ENCODE measurements at regions not wholly inside any gene's neighbourhood (a gene's known extent, or its start where the extent isn't known, plus 50 kb on each side); places are given as distances from the start of the nearest gene placed in this dataset.
"Not testable (repeated sequence)": the region's sequence is repeated elsewhere in the genome, so short reads cannot be mapped to it uniquely, and the experiment has no call there.

DNA sequence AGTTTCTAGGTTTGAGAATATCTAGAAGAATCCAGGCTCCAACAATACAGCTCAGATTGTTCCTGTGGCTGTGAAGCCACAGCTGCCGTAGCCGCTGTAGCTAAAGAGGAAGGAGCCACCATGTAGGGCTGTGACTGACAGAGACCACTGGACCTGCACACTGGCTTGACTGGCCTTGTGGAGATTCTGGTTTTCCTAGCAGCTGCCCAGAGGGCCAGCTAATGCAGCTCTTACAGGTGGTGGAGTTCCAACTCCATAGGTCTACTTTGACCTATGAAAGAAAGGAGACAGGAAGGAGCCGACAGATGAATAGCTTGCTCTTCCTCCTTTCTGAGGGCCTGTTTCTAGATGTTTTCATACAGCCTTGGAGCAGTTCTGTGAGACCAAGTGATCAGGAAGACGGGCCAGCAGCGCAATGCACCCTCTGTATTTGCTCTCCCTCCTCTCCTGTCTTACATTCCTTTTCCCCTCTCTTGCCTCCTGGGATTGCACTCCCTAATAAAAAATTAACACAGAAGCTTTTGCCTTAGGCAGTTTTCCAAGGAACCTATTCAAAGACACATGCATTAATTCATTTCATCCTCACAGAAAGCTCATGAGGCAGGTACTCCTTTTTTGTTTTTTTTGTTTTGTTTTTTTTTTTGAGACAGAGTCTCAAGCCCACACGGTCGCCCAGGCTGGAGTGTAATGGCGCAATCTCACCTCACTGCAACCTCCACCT, 51.8 kb upstream of the MYB start:
- no peak for DNase-seq (ENCODE audit: low read depth in 3 of 3, low spot score in 1 of 3)

DNA sequence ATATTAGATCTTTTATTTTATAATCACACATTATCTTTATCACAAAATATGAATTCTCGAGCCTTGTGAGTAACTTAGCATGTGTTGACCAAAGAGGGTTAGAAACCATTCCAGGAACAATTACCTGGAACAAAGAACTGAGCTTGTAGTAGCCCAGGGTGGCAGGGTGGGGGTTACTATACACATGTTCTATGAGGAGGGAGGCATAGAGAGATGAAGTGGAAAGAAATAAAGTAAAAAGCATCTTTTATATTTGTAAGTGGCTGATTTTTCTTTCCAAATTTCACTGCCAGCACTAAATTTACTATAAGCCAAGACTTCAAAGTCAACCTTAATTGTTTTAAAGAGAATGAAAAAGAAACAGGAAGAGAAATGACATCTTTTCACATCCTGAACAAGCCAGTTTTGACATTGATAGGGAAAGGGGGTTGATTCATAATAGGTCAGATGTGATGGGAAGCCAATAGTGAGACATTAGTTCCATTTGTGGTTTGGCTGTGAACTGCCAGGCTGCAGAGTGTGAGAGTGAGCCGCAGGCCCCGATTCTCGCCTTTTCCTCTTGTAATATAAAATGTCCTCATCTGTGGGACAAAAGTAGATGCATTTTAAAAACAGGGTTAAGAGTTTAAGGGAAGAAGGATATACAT, 52.7 kb upstream of the MYB start:
- DNase-seq (ENCODE audit: low read depth in 3 of 3, low spot score in 1 of 3): peak in 1 of 3 donors; percentile 21

GRCh38 chr6:135126729-135127128, 54.4 kb upstream of the MYB start:
- DNase-seq (ENCODE audit: low read depth in 3 of 3, low spot score in 1 of 3): no peak

GRCh38 chr6:135126034-135126433, 55.1 kb upstream of the MYB start:
- DNase-seq (ENCODE audit: low read depth in 3 of 3, low spot score in 1 of 3): no peak

DNA sequence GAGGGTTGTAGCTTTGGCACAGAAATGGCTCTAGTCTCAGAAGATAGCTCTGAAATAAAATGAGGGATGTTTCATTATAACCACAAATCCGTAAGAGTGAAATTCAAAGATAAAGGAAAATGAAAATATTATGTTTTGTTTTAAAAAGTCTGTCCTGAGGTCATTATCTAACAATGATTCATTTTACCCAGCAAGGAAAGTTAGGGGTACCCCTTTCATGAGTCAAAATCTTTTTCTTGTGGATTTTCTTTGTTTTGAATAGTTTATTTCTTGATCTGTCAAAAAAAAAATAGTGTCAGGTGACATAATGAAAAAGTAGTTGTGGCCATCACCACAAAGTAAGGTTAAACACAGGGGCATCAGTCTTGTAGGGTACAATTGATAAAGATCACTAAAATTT, 59.7 kb upstream of the MYB start:
- DNase-seq (ENCODE audit: low read depth in 3 of 3, low spot score in 1 of 3): no peak

DNA sequence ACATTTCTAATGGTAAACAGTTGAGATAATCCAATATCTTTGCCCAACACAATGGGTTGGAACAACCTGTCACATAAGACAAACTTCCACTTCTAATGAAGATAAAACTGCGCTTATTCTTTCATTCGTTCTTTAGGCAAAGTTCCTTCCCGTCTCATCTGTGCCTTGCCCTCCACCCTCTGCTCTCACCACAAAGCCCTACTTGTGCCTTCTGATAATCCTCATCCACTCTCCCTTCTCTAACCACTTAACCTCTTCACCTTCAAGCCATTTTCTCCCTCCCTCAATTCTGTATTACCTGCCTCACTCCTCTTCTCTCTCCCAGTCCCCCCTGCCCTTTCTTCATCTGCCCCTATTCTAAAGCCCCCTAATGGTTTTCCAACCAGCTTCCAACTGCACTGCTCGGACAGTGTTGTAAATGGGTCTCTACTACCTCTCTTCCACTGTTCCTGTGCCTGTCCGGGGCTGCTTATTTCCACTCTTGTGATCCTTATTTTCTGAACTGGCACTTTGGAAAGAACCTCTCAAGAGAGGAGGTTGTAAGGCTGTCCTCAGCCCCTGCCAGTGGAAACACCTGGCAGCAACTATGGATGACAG, 62.9 kb upstream of the MYB start:
- DNase-seq (ENCODE audit: low read depth in 3 of 3, low spot score in 1 of 3): no peak

GRCh38 chr6:135117413-135117968, 62.9 kb upstream of the HBS1L start:
- no peak for DNase-seq (ENCODE audit: low read depth in 3 of 3, low spot score in 1 of 3)

- no peak for DNase-seq (ENCODE audit: low read depth in 3 of 3, low spot score in 1 of 3)
These were observed 61.9 kb upstream of the HBS1L start for GRCh38 chr6:135116571-135116970.

DNA sequence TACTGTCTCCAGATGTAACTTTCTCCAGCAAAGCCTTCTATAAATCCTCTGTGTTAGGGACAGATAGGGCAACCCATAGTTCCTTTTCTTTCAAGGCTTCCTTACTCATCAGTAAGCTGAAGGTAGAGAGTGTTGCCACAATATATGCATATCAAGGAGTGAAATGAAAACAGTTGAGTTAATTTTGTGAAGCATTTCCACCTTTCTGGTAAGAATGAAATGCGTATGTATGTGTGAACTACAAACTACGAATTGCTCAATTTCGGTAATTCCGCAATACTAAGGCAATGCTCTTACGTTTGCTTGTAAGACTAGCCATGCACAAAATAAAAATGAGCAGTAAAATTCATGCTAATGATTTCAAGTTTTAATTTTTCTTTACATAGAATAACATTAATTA, 61.2 kb upstream of the HBS1L start:
- DNase-seq (ENCODE audit: low read depth in 3 of 3, low spot score in 1 of 3): no peak

GRCh38 chr6:135115411-135115810, 60.8 kb upstream of the HBS1L start:
- DNase-seq (ENCODE audit: low read depth in 3 of 3, low spot score in 1 of 3): no peak

DNA sequence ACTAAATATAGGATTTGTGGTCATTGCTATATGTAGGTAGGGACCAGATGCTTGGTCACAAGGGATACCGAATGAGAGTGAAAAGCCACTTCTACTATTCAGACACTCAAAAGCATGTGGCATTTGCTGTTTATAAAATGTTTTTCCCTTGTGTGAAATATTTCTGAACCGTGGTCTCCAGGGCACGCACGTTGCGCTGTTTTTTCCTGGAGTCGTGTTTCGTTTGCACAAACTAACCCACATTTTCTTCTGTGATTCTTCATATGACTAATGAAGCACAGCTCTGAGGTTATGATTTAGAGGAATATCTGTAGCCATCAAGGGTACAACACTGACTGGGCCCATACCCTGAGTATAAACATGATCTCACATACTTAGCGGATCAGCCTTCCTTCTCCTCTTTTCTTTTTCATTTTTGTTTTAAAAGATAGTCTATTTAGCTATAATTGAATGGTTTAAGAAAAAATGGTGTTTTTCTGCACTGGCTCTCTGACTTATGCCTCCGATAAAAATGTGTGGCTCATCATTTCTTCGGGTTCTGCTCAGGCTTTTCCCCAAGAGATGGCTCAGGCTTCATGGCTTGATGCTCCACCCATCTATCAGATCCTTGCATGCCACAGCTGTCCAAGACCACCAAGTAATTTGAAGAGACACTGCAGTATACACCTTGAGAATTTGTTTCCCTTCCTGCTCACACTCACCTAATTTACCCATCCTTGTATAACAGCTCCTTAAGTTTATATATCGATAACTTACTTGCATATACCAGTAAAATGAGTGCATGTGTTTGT, 59.9 kb upstream of the HBS1L start:
- DNase-seq (ENCODE audit: low read depth in 3 of 3, low spot score in 1 of 3): no peak

DNA sequence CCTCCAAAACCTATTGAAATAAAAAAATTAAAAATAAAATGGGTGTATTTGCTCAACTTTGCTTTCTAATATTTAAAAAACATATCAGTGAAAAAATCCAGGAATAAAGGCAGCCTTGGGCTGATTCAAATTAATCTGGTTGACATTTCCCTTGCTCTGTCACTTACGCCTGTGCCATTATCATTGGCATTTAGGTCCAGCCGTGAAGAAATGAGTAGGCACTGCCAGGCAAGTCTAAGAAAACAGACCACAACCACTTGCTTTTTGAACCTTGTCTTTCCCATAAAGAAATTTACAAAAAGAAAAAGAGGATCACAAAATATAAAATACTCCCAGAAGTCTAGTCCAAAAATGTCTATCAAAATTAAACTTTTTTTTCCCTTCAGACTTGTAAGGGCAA, 59.2 kb upstream of the HBS1L start:
- DNase-seq (ENCODE audit: low read depth in 3 of 3, low spot score in 1 of 3): no peak

GRCh38 chr6:135112951-135113350, 58.3 kb upstream of the HBS1L start:
- not testable (repeated sequence) for DNase-seq (ENCODE audit: low read depth in 3 of 3, low spot score in 1 of 3)

GRCh38 chr6:135110261-135110781, 55.7 kb upstream of the HBS1L start:
- not testable (repeated sequence) for DNase-seq (ENCODE audit: low read depth in 3 of 3, low spot score in 1 of 3)

DNA sequence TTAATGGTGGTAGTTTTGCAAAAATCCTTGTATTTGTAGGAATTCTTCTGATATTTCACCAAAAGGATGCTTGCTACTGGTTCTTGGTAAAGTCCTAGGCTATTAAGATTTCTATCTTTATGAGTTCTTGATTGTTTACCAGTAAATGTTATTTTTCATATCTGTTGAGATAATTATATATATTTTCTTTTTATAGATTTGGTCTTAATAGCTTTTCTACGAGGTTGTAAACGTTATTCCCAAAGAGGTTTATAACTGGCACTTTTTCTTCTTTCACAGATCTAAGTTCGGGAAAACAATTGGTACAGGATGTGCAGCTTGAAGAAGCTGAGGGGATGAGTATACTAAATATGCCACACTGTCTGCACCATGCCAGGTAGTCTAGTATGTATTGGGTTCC, 55.1 kb upstream of the HBS1L start:
- no peak for DNase-seq (ENCODE audit: low read depth in 3 of 3, low spot score in 1 of 3)

GRCh38 chr6:135108692-135109091, 54.1 kb upstream of the HBS1L start:
- no peak for DNase-seq (ENCODE audit: low read depth in 3 of 3, low spot score in 1 of 3)

DNA sequence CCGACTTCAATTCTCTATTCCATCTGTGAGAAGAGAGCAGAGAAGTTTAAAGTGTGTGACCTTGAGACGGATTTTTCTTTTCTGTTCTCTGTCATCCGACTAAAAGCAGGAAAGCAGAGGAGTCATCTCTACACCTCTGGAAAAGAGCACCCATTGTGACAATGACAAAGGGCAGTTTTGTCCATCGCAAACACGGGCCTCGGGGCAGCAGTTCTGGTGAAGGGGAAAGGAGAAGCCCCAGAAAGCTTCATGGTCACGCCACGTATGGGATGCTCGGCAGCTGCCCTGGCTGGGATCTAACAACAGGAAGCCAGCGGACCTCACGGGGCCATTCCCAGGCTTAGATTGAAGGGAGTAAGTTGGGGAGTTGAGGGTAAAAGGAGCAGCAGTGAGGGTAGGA, 52.0 kb upstream of the HBS1L start:
- no peak for DNase-seq (ENCODE audit: low read depth in 3 of 3, low spot score in 1 of 3)

DNA sequence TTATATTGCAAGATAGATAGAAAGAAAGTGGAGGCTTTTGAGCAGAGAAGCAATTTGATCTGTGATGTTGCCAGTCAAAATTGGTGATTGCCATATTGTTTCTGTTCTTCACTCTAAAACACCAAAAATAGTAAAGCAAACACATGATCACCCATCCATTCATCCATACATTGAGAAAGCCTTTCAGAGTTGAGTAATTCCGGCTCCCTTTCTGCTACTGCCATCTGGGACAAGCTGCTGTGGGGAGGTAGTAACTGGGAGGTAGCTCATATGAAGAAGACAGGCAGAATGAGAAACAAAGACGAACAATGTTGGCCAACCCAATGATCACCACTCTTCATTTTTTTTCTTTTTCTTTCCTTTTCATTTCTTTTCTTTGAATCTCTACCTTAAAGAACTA, 51.1 kb upstream of the HBS1L start:
- DNase-seq (ENCODE audit: low read depth in 3 of 3, low spot score in 1 of 3): no peak

DNA sequence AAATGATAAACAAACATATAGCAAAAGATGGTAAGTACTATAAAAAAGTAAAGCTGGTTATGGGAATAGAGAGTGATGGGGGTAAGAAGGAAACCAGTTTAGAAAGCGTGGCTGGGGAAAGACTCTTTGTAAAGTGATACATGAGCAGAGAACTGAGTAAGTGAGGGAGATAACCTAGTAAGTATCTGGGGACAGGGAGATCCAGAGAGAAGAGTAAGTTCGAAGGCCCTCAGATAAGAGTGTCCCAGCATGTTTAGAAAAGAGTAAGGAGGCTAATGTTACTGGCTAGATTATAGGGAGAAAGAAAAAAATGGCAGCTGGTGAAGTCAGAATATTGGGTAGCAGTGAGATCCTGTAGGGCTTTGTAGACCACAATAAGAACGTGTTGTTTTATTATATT, 50.7 kb upstream of the HBS1L start:
- no peak for DNase-seq (ENCODE audit: low read depth in 3 of 3, low spot score in 1 of 3)

All from stimulated activated CD4-positive, alpha-beta T cell treated with anti-CD3 and anti-CD28 coated beads, TNF-alpha, amount 100 ng/mL, for 1 hour (primary cell).